NCI-H146 treated with DMSO at 0.1 percent for 48 hours (cell line): ENCODE measurements at regions not wholly inside any gene's neighbourhood (a gene's known extent, or its start where the extent isn't known, plus 50 kb on each side); places are given as distances from the start of the nearest gene placed in this dataset.

Experiments
- DNase-seq: peaks from one replicate; lab custom pipeline; 2025; ENCODE audit not compliant: unreplicated experiment; lab: John Stamatoyannopoulos, UW

GRCh38 chr6:26149240-26149639, 62.0 kb downstream of the HFE start:
- DNase-seq: no peak

- DNase-seq: no peak
Observed at GRCh38 chr6:26152226-26153101, 65.2 kb downstream of the HFE start.

DNA sequence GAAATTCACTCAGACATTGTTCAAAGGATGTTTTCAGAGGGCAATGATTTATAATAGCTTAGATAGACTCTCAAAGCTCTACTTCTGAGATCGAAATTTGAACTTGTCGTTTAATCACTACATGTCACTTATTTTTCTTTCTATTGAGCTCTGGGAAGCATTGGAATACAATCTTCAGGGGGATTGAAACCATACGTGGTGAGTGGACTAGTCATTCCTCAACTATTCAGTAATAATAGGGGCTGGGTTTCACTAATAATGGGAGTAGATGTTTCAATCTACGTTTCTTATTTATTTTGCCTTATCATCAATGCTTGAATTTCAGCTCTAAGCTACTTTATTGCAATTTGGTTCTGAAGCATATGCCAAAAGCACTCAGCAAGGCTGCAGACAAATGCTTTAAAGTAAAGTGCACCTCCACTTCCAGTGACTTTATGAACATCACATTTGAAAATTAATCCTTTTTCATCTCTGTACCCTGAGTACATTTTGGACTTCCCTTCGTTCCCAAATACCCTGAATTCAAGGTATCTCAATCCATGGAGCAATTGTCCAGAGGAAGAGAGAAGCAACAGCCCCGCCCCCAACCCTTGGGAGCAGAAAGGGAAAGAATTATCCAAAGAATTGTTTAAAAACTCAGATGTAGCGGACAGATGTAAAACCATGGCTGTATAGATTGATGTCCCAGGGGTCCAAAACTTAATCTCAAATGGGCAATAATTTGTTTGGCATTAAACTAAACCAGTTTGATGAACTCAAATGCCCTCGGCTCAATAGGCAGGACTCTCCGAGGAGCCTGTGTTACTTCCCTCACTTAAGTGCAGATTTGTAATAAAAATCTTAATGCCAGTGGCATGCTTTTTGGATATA, 68.1 kb downstream of the HFE start:
- peak; percentile 56 for DNase-seq

DNA sequence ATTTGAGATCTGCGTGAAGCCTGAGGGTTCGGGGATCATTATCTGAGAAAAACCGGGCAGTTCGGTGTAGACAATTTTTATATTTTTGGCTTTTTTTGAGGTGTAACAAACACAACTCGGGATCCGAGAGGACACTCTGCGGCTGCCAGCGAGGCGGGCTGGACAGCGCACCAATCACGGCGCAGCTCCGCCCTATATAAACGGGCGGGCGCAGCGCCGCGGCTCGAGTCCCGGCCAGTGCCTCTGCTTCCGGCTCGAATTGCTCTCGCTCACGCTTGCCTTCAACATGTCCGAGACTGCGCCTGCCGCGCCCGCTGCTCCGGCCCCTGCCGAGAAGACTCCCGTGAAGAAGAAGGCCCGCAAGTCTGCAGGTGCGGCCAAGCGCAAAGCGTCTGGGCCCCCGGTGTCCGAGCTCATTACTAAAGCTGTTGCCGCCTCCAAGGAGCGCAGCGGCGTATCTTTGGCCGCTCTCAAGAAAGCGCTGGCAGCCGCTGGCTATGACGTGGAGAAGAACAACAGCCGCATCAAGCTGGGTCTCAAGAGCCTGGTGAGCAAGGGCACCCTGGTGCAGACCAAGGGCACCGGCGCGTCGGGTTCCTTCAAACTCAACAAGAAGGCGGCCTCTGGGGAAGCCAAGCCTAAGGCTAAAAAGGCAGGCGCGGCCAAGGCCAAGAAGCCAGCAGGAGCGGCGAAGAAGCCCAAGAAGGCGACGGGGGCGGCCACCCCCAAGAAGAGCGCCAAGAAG, 69.0 kb downstream of the HFE start:
- peak; percentile 81 for DNase-seq

DNA sequence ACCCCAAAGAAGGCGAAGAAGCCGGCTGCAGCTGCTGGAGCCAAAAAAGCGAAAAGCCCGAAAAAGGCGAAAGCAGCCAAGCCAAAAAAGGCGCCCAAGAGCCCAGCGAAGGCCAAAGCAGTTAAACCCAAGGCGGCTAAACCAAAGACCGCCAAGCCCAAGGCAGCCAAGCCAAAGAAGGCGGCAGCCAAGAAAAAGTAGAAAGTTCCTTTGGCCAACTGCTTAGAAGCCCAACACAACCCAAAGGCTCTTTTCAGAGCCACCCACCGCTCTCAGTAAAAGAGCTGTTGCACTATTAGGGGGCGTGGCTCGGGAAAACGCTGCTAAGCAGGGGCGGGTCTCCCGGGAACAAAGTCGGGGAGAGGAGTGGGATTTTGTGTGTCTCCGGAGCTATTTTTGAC, 69.6 kb downstream of the HFE start:
- DNase-seq: no peak

GRCh38 chr6:26157251-26158075, 70.2 kb downstream of the HFE start:
- DNase-seq: peak; percentile 98

GRCh38 chr6:26158076-26158580, 70.9 kb downstream of the HFE start:
- no peak for DNase-seq

DNA sequence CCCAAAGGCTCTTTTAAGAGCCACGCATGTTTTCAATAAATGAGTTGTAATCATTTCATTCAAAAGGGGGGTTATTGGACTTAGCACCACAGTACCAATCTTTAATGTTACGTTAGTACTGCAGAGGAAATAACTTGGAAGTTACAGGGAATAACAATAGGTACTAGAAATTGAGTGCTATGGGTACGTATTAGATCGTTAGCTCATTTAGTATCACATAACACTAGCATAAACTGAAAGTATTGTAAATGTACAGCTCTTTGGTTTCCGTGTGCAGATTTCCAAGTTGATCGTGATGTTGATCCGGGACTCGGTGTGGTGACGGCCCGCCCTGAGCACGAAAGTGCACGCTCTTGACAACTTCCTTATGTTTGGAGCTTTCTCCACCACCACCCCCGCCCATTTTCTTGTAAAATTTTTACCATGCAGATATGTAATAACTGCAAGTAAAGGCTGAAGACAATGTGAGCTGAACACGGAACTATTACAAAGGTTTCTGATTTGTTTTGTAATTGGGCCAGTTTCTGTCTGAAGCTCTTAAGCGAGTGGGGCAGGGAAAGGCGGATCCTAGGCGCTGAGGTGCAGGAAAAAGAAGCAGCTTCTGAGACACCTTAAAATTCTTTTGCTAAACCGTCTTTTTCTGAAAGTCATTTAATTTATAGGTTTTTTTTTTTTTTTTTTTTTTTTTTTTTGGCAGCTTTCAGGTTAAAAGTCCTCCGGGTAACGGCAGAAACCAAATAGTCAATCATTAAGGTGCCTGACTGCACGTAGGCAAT, 71.5 kb downstream of the HFE start:
- DNase-seq: peak; percentile 58

GRCh38 chr6:26159357-26160273, 72.4 kb downstream of the HFE start:
- peak; percentile 78 for DNase-seq

- DNase-seq: no peak
Observed at GRCh38 chr6:26161322-26161721, 74.1 kb downstream of the HFE start.

- DNase-seq: no peak
Observed at GRCh38 chr6:26162399-26162798, 75.2 kb downstream of the HFE start.

- no peak for DNase-seq
Observed at GRCh38 chr6:26163427-26164119, 76.3 kb downstream of the HFE start.

GRCh38 chr6:26164120-26164505, 76.9 kb downstream of the HFE start:
- DNase-seq: no peak

DNA sequence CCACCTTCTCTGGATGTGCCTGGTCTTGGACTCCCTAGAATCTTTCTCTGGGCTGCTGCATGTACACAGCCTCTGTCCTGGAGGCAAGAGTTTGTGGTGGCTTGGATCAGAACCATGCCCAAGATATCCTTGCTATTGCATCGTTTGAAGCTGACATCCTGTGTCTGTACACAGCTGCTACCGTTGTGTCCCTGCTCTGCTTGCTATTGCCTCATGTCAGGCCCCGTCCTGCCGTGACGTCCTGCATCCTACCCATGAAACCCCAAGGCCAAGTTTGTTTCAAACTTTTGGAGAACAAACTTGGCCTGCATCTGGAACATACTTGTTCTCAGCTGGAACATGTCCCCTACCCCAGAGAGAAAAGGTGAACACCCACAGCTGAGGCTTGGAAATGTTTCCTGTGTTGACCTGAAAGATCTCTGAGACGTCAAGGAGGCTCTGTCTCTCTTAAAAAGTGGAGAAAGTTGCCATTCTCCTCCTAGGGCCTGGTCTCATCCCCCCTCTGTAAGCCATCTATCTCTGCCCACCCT, 78.1 kb downstream of the HFE start:
- no peak for DNase-seq

- no peak for DNase-seq
Observed at GRCh38 chr6:26170181-26170580, 83.0 kb downstream of the HFE start.

GRCh38 chr6:26170951-26171841, 84.0 kb downstream of the HFE start:
- no peak for DNase-seq

GRCh38 chr6:26172608-26172968, 85.4 kb downstream of the HFE start:
- peak; percentile 58 for DNase-seq
